ENCODE measurements at regions not wholly inside any gene's neighbourhood (a gene's known extent, or its start where the extent isn't known, plus 50 kb on each side); places are given as distances from the start of the nearest gene placed in this dataset.
A peak's percentile ranks its signal among the peaks of the same experiment; 100 is the strongest.

- intact Hi-C loops (cut with DNase I): no loop called here
- no peak for DNase-seq
- TF ChIP-seq CTCF (IDR thresholded peaks at IDR 0.05): no peak
- no peak for ATAC-seq
- no peak overlapping the region for H3K4me3 ChIP-seq
- no peak for FAIRE-seq
- H3K27me3 ChIP-seq: no peaks in the 10 kb centered on the region
- no peaks in the 10 kb centered on the region for H3K36me3 ChIP-seq
- no peak overlapping the region for H3K27ac ChIP-seq
- 70 to 74% methylated on average over 1 of the region's 1 CpG for WGBS, 2 donors
- H3K9me3 ChIP-seq: no peaks in the 10 kb centered on the region
- H3K4me1 ChIP-seq: no peaks in the 10 kb centered on the region
Measured at GRCh38 chr10:42482411-42482810, 156.0 kb downstream of the ZNF33B start.

- ATAC-seq (no peak), DNase-seq (no peak), FAIRE-seq (no peak)
- no peaks in the 10 kb centered on the region for H3K4me1 ChIP-seq
- no peaks in the 10 kb centered on the region for H3K36me3 ChIP-seq
- no peak overlapping the region for H3K27ac ChIP-seq
- H3K9me3 ChIP-seq: no peaks in the 10 kb centered on the region
- H3K27me3 ChIP-seq: no peaks in the 10 kb centered on the region
- intact Hi-C loops (cut with DNase I): no loop called here
- 87 to 100% methylated on average over 1 of the region's 1 CpG for WGBS, 2 donors
- no peak overlapping the region for H3K4me3 ChIP-seq
- no peak for TF ChIP-seq CTCF (IDR thresholded peaks at IDR 0.05)
Measured at GRCh38 chr10:42479057-42479456, 159.3 kb downstream of the ZNF33B start.

GRCh38 chr10:42477170-42477569, 161.2 kb downstream of the ZNF33B start:
- intact Hi-C loops (cut with DNase I): no loop called here
- no peak for FAIRE-seq

GRCh38 chr10:42476101-42476500, 162.3 kb downstream of the ZNF33B start:
- H3K4me1 ChIP-seq: no peaks in the 10 kb centered on the region
- no peaks in the 10 kb centered on the region for H3K9me3 ChIP-seq
- no peak overlapping the region for H3K27ac ChIP-seq
- H3K36me3 ChIP-seq: no peaks in the 10 kb centered on the region
- ATAC-seq (peak in 2 of 4 donors; percentile 14 to 27), FAIRE-seq (no peak), DNase-seq (peak in 2 of 6 donors; percentile 39 to 51)
- no peaks in the 10 kb centered on the region for H3K27me3 ChIP-seq
- 3 to 6% methylated on average over 19 to 20 of the region's 20 CpGs for WGBS, 2 donors
- no peak for TF ChIP-seq CTCF (IDR thresholded peaks at IDR 0.05)
- intact Hi-C loops (cut with DNase I): no loop called here
- peak overlapping the region in 2 of 4 donors; percentile 9 to 35 for H3K4me3 ChIP-seq

More at GRCh38 chr10:42477170-42477569, 161.2 kb downstream of the ZNF33B start:
- DNase-seq: peak in 1 of 6 donors; percentile 21
- Histone ChIP-seq H3K36me3 (no peaks in the 10 kb centered on the region), H3K9me3 (no peaks in the 10 kb centered on the region), H3K27ac (no peak overlapping the region), H3K27me3 (no peaks in the 10 kb centered on the region), H3K4me1 (no peaks in the 10 kb centered on the region), H3K4me3 (no peak overlapping the region)
- TF ChIP-seq CTCF (IDR thresholded peaks at IDR 0.05): no peak
- 77 to 78% methylated on average over 19 of the region's 19 CpGs for WGBS, 2 donors
- no peak for ATAC-seq

- no peaks in the 10 kb centered on the region for H3K9me3 ChIP-seq
- WGBS, 2 donors: 26 to 30% methylated on average over 46 to 52 of the region's 52 CpGs
- peak in 3 of 4 donors; percentile 60 to 76 (median 73) for ATAC-seq
- H3K36me3 ChIP-seq: no peaks in the 10 kb centered on the region
- no peak overlapping the region for H3K27ac ChIP-seq
- peak in 5 of 6 donors; percentile 5 to 64 (median 20) for DNase-seq
- FAIRE-seq: no peak
- TF ChIP-seq CTCF (IDR thresholded peaks at IDR 0.05): no peak
- H3K4me1 ChIP-seq: no peaks in the 10 kb centered on the region
- H3K4me3 ChIP-seq: peak overlapping the region in 2 of 4 donors; percentile 9 to 35
- no peaks in the 10 kb centered on the region for H3K27me3 ChIP-seq
- intact Hi-C loops (cut with DNase I): no loop called here
Measured at GRCh38 chr10:42475168-42476098, 162.9 kb downstream of the ZNF33B start.

Data from pancreas (tissue), 10 donors.